NCI-H460 (cell line): ENCODE measurements at regions not wholly inside any gene's neighbourhood (a gene's known extent, or its start where the extent isn't known, plus 50 kb on each side); places are given as distances from the start of the nearest gene placed in this dataset.

ENCODE experiments used
- DNase-seq: peaks from one replicate; pipeline ENCODE4 v3.0.0-alpha.2; 2016; ENCODE audit warnings: low read depth; ENCODE audit errors: extremely low read depth

GRCh38 chr10:44476409-44477045 lies 91.6 kb upstream of the CXCL12 start:
- DNase-seq, result no peak

GRCh38 chr10:44477046-44477425 lies 92.1 kb upstream of the CXCL12 start:
- DNase-seq, result no peak

- DNase-seq, result no peak
Measured at GRCh38 chr10:44478040-44478439, 93.1 kb upstream of the CXCL12 start.

- DNase-seq, result no peak
Measured at GRCh38 chr10:44478876-44479705, 94.2 kb upstream of the CXCL12 start.

GRCh38 chr10:44492678-44493077 lies 107.8 kb upstream of the CXCL12 start:
- DNase-seq, result no peak

- no peak for DNase-seq
Measured at GRCh38 chr10:44498222-44498621, 113.3 kb upstream of the CXCL12 start.

- no peak for DNase-seq
Measured at GRCh38 chr10:44500451-44500850, 115.6 kb upstream of the CXCL12 start.

GRCh38 chr10:44506386-44506785 lies 121.5 kb upstream of the CXCL12 start:
- DNase-seq, result no peak

- no peak for DNase-seq
Measured at GRCh38 chr10:44510379-44511115, 125.7 kb upstream of the CXCL12 start.

GRCh38 chr10:44511166-44511565 lies 126.3 kb upstream of the CXCL12 start:
- no peak for DNase-seq

- DNase-seq, result no peak
Measured at GRCh38 chr10:44511601-44512000, 126.7 kb upstream of the CXCL12 start.

- no peak for DNase-seq
Measured at GRCh38 chr10:44512431-44513022, 127.6 kb upstream of the CXCL12 start.

- no peak for DNase-seq
Measured at GRCh38 chr10:44513591-44513990, 128.7 kb upstream of the CXCL12 start.

GRCh38 chr10:44516891-44517290 lies 132.0 kb upstream of the CXCL12 start:
- DNase-seq, result no peak

- no peak for DNase-seq
Measured at GRCh38 chr10:44517635-44518034, 132.7 kb upstream of the CXCL12 start.

- DNase-seq, result no peak
Measured at GRCh38 chr10:44519361-44519760, 134.5 kb upstream of the CXCL12 start.

- no peak for DNase-seq
Measured at GRCh38 chr10:44520651-44521050, 135.8 kb upstream of the CXCL12 start.

GRCh38 chr10:44539178-44539577 lies 154.3 kb upstream of the CXCL12 start:
- DNase-seq, result no peak

- no peak for DNase-seq
Measured at GRCh38 chr10:44552726-44553125, 167.8 kb upstream of the CXCL12 start.

- DNase-seq, result no peak
Measured at GRCh38 chr10:44557596-44558191, 172.8 kb upstream of the CXCL12 start.

GRCh38 chr10:44558521-44558920 lies 173.6 kb upstream of the CXCL12 start:
- no peak for DNase-seq
